Ovary (tissue), 3 donors: ENCODE measurements at regions not wholly inside any gene's neighbourhood (a gene's known extent, or its start where the extent isn't known, plus 50 kb on each side); places are given as distances from the start of the nearest gene placed in this dataset.

Experiments used
- POLR2A ChIP-seq: fragments of 450-650 bp; IDR thresholded peaks from one replicate; pipeline ENCODE4 v1.6.1; 2017; ENCODE audit warnings: antibody characterized with exemption, mild to moderate bottlenecking, moderate library complexity
- TF ChIP-seq, protein P1 (sequence below), 3 donors: fragments of 450-650 bp in 2 of 3; fragments of 200-600 bp in 1 of 3; IDR thresholded peaks; one replicate each; pipeline versions ENCODE4 v1.5.1 to v1.8.0; 2016 to 2022; ENCODE audit warnings: antibody characterized with exemption in 3 of 3, mild to moderate bottlenecking in 1 of 3
- donor health status: DM: no; HTN: no; CAD: no.

DNA sequence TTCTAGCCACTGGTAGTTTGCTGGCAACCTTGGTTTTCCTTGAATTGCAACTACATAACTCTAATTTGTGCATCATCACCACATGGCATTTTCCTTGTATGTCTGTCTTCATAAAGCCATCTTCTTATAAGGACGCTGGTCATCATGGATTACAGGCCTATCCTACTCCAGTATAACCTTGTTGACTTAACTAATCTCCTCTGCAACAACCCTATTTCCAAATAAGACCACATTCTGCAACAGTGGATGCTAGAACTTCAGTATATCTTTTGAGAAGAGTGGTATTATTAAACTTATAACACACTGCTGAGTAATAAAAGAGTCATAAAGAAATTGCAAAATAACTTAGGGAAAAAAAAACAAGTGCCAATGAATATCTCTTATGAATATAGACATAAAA lies 511.8 kb upstream of the FOXG1 start:
- TF ChIP-seq, protein P1, sequence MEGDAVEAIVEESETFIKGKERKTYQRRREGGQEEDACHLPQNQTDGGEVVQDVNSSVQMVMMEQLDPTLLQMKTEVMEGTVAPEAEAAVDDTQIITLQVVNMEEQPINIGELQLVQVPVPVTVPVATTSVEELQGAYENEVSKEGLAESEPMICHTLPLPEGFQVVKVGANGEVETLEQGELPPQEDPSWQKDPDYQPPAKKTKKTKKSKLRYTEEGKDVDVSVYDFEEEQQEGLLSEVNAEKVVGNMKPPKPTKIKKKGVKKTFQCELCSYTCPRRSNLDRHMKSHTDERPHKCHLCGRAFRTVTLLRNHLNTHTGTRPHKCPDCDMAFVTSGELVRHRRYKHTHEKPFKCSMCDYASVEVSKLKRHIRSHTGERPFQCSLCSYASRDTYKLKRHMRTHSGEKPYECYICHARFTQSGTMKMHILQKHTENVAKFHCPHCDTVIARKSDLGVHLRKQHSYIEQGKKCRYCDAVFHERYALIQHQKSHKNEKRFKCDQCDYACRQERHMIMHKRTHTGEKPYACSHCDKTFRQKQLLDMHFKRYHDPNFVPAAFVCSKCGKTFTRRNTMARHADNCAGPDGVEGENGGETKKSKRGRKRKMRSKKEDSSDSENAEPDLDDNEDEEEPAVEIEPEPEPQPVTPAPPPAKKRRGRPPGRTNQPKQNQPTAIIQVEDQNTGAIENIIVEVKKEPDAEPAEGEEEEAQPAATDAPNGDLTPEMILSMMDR (IDR thresholded peaks at IDR 0.05), result no peak
- no peak for TF ChIP-seq POLR2A
